Ovary (tissue), 7 donors: ENCODE measurements at regions not wholly inside any gene's neighbourhood (a gene's known extent, or its start where the extent isn't known, plus 50 kb on each side); places are given as distances from the start of the nearest gene placed in this dataset.

ENCODE experiments used
- DNase-seq, 5 donors: peaks; one replicate each; pipeline ENCODE4 v3.0.0-alpha.2; 2019 to 2020
- H3K27ac ChIP-seq, 2 donors: fragments of 200-600 bp; one replicate each; pipeline versions ENCODE4 v1.5.1 to v1.8.0; 2019 to 2022
- H3K27me3 ChIP-seq: fragments of 200-600 bp; one replicate; pipeline ENCODE4 v1.8.0; 2022
- H3K36me3 ChIP-seq: fragments of 200-600 bp; sonication (generic); one replicate; pipeline ENCODE4 v1.5.1; 2019
- H3K4me1 ChIP-seq: one replicate; pipeline ENCODE4 v1.8.1; 2013; ENCODE audit warnings: mild to moderate bottlenecking, moderate library complexity; ENCODE audit not compliant: insufficient read depth
- H3K4me3 ChIP-seq: fragments of 200-600 bp; sonication (generic); one replicate; pipeline ENCODE4 v1.5.1; 2017
- H3K9me3 ChIP-seq, 2 donors: fragments of 200-600 bp in 1 of 2; sonication (generic) in 1 of 2; one replicate each; pipeline versions ENCODE4 v1.5.1 to v1.8.1; 2013 to 2019; ENCODE audit warnings: mild to moderate bottlenecking in 1 of 2, moderate library complexity in 1 of 2
- EP300 ChIP-seq: sonication (generic); formaldehyde crosslinking; IDR thresholded peaks from one replicate; pipeline ENCODE4 v1.6.1; 2017; ENCODE audit warnings: antibody characterized with exemption
- POLR2A ChIP-seq: fragments of 450-650 bp; IDR thresholded peaks from one replicate; pipeline ENCODE4 v1.6.1; 2017; ENCODE audit warnings: antibody characterized with exemption, mild to moderate bottlenecking, moderate library complexity
- WGBS, 3 donors: extraction: QIAGEN DNeasy Blood & Tissue Kit in 1 of 3; methylation state at CpG; one replicate each; pipeline versions ENCODE4 v1.1.5 to v1.1.7; 2013 to 2017; 5-methylcytosine and 5-hydroxymethylcytosine counted together
- intact Hi-C, 4 donors: fragments of 100-400 bp; cut with DNase I; formaldehyde crosslinking; loops; one replicate each; pipeline versions ENCODE4 v1.11.0 to v1.15.1; 2022 to 2023
- TF ChIP-seq, protein P1 (sequence below), 3 donors: fragments of 450-650 bp in 2 of 3; fragments of 200-600 bp in 1 of 3; IDR thresholded peaks; one replicate each; pipeline versions ENCODE4 v1.5.1 to v1.8.0; 2016 to 2022; ENCODE audit warnings: antibody characterized with exemption in 3 of 3, mild to moderate bottlenecking in 1 of 3
- donor health status: DM: no; HTN: no; CAD: no; lungs with moderate emphysema.
- donor health status: DM: no; HTN: no; CAD: no.
- donor health status: Bipolar disorder and iron deficiency.
- donor health status: DM: no; HTN: no; CAD: no.
- donor health status: DM: yes; HTN: yes; CAD: no.

DNA sequence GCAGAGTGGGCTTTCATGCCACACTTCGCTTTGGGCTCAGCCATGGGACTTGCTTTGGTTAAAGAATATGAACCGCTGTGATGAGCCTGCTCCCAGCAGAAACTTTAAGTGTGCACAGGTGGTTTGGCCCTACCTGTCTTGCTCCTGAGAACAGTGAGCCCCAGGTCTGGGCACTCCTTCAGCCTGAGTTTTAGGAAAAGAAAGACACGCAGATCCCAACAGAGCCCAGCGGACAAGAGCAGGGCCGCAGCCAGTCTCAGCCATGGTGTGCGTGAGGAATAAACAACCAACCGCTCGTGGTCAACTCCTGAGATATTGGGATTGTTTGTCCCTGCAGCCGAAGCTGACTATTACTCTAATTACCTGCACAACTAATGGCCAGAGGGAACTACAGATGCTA is 217.1 kb upstream of the C1orf174 start:
- TF ChIP-seq, protein P1, sequence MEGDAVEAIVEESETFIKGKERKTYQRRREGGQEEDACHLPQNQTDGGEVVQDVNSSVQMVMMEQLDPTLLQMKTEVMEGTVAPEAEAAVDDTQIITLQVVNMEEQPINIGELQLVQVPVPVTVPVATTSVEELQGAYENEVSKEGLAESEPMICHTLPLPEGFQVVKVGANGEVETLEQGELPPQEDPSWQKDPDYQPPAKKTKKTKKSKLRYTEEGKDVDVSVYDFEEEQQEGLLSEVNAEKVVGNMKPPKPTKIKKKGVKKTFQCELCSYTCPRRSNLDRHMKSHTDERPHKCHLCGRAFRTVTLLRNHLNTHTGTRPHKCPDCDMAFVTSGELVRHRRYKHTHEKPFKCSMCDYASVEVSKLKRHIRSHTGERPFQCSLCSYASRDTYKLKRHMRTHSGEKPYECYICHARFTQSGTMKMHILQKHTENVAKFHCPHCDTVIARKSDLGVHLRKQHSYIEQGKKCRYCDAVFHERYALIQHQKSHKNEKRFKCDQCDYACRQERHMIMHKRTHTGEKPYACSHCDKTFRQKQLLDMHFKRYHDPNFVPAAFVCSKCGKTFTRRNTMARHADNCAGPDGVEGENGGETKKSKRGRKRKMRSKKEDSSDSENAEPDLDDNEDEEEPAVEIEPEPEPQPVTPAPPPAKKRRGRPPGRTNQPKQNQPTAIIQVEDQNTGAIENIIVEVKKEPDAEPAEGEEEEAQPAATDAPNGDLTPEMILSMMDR (IDR thresholded peaks at IDR 0.05) = no peak
- no peak for TF ChIP-seq POLR2A
- TF ChIP-seq EP300 = no peak
- WGBS, 3 donors = 88 to 92% (median 92%) methylated on average over 9 of the region's 9 CpGs
- no peak overlapping the region for H3K4me3 ChIP-seq
- intact Hi-C loops = no loop called here
- H3K36me3 ChIP-seq = no peaks in the 10 kb centered on the region
- DNase-seq = no peak
- no peaks in the 10 kb centered on the region for H3K9me3 ChIP-seq
- H3K4me1 ChIP-seq = no peaks in the 10 kb centered on the region
- H3K27me3 ChIP-seq = no peaks in the 10 kb centered on the region
- no peak overlapping the region for H3K27ac ChIP-seq

DNA sequence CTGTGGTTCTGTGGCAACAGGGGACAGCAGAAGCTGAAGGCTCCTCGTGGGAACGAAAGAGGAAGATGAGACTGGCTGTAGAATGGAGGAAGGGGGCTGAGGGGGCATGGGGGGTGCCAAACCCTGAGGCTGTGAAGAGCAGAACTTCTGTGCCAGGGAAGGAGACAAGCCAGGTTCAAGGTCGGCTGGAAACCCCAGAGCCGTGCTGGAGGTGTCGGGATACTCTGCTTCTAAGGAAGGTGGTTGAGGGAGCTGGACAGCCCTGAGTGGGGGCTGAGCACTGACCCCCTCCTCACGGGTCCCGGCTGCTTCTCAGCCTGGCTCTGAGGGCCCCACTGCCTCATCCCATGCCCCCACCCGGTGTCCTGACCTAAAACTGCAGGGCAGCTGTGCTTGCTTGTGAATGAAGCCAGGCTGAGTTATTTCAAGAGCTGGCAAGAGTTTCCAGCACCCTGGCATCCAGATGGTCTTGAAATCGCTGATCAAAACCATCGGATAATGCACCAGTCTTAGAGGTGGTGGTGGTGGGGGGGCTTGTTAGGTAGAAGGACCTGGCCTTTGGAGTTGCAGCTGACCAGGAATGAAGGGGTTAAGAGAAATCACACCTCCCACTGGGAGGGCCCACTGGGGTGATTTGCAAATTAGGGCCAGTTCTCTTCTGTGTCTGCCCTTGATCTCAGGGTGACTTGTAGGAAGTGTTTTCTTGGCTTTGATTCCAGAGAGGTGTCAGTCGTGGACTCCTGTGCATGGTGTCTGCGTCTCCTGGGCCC is 218.9 kb upstream of the C1orf174 start:
- Histone ChIP-seq H3K27me3 (no peaks in the 10 kb centered on the region), H3K4me3 (no peak overlapping the region), H3K9me3 (no peaks in the 10 kb centered on the region), H3K27ac (no peak overlapping the region), H3K36me3 (no peaks in the 10 kb centered on the region), H3K4me1 (no peaks in the 10 kb centered on the region)
- no peak for TF ChIP-seq EP300
- TF ChIP-seq, protein P1 (IDR thresholded peaks at IDR 0.05) = no peak
- no peak for TF ChIP-seq POLR2A
- no peak for DNase-seq
- intact Hi-C loops = no loop called here
- 33 to 51% (median 37%) methylated on average over 12 of the region's 12 CpGs for WGBS, 3 donors

DNA sequence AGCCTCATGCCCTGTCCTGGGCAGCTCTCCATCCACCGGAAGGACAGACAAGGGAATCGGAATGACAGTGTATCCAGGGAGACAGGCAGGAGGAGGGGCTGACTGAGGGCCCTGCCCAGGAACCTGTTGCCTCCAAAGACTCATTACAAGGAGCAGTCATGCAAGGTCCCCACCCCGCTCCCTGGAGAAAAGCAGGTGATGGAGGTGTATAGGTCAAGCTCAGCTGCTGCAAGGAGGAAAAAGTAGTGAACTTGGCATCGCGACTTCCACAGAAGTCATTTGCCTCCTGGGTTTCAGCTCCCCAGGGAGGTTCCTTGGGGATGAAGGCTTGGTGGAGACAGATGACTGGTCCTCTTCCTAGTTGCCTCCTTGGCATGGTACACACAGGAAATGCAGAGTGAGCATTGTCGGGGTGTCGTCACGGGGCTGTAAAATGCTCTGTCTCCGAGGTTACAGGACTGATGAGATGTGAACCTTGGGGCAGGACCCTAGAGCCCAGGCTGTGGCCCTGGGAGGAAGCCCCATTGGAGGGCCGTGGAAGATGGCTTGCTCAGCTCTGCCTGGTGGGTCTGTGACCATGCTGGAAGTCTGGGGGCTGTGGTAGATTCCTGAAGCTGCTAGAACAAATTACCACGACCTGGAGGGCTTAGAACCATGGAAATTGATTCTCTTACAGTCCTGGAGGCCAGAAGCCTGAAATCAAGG is 219.6 kb upstream of the C1orf174 start:
- Histone ChIP-seq H3K27me3 (no peaks in the 10 kb centered on the region), H3K36me3 (no peaks in the 10 kb centered on the region), H3K4me1 (no peaks in the 10 kb centered on the region), H3K27ac (no peak overlapping the region), H3K9me3 (no peaks in the 10 kb centered on the region), H3K4me3 (no peak overlapping the region)
- peak in 1 of 5 donors; percentile 6 for DNase-seq
- TF ChIP-seq, protein P1 (IDR thresholded peaks at IDR 0.05) = no peak
- TF ChIP-seq POLR2A (no peak), EP300 (no peak)
- intact Hi-C loops = no loop called here
- 62 to 70% (median 64%) methylated on average over 11 of the region's 11 CpGs for WGBS, 3 donors

DNA sequence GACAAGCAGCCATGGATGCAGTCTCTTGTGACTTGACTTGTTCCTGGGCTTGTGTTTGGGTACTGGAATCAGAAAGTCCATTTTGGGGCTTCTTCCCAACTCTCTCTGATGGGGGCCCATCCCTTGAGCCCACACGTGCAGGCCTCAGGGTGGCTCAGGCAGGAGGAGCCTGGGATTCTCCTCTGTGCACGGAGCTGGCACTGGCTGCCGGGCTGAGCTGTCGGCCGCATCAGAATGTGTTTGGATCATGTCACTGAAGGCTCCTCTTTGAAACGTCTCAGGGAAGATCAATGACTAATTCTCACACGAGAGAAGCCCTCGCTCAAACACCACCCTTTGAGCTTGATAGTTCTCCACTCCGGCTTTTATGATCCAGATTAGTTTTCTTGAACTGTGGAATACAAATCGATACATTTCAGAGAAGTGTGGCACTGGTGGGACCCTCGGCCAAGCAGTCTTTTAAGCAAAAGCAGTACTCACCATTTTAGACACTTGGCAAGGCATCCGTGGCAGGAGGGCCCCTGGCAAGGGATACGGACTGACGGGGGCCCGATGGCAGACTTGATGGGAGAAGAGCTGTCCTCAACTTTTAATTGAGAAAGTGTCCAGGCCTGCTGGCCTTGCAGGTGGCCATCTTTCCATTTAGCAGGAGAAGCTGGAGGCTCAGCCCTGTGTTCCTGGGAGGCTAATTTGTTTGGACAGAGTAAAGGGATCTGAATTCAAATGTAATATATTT is 220.7 kb upstream of the C1orf174 start:
- DNase-seq = no peak
- WGBS, 3 donors = 55 to 70% (median 55%) methylated on average over 15 of the region's 15 CpGs
- Histone ChIP-seq H3K27me3 (no peaks in the 10 kb centered on the region), H3K9me3 (no peaks in the 10 kb centered on the region), H3K4me3 (no peak overlapping the region), H3K4me1 (no peaks in the 10 kb centered on the region), H3K27ac (no peak overlapping the region), H3K36me3 (no peaks in the 10 kb centered on the region)
- intact Hi-C loops = no loop called here
- TF ChIP-seq, protein P1 (IDR thresholded peaks at IDR 0.05) = no peak
- TF ChIP-seq POLR2A (no peak), EP300 (no peak)
